HG03039 (cell line): ENCODE measurements at regions not wholly inside any gene's neighbourhood (a gene's known extent, or its start where the extent isn't known, plus 50 kb on each side); places are given as distances from the start of the nearest gene placed in this dataset.

Source experiments
- ATAC-seq: cut with Tn5 transposase; IDR thresholded peaks from one replicate; pipeline ENCODE4 v1.9.1; 2021; ENCODE audit warnings: mild to moderate bottlenecking, moderate library complexity; ENCODE audit not compliant: unreplicated experiment

DNA sequence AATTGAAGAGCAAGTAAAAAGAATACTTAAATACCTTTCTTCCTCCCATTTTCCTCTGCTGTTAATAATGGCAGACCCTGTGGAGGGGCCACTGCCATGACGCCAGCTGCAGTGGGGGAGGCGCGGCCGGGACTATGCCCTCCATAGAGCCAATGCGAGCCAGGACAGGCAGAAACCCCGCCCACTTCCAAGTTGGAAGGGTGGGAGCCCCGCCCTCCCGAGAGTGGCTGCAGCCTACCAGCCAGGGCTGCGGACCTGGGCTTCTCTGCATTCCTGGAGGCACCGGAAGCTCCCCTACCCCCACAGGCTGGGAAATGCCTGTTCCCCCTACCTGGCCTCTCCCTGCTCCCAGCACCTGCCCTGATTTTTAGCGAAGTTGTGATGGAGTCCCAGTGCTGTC, 439.4 kb upstream of the CDH19 start:
- no peak for ATAC-seq

DNA sequence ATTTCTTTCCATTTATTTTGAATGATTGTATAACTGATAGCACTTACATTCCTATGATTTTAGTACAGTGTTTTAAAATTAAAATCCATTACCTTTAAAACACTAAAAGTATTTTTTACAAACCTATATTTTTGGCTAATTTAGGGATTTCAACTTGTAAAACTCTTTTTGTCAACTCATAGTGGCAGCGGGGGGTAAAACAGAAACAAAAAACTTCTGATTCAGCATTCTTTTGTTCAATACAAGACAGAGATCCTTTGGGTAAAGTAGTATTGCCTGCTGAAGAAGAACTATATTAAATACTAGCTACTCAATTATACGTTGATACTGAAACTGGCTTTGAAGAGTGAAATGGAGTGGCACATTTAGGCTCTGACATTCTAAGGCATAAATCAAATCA, 437.4 kb upstream of the CDH19 start:
- ATAC-seq = no peak

DNA sequence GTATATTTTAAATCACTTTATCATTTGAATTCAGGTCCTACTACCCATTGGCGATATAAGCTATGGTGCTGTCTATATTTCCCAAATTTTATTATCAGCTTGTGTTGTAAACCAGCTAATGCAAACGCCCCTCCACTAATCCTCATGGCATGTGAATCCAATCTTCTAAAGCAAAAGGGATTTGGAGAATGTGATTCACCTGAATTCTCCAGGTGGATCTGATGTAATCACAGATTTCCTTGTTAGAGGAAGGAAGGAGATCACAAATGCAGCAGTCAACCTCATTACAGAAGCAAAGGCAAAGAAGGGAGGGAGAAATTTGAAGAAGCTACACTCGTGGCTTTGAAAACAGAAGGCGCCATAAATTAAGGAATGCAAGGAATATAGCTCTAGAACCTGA, 431.1 kb upstream of the CDH19 start:
- ATAC-seq = no peak

- ATAC-seq = no peak
Measured at GRCh38 chr18:67023059-67023458, 419.2 kb upstream of the CDH19 start.

DNA sequence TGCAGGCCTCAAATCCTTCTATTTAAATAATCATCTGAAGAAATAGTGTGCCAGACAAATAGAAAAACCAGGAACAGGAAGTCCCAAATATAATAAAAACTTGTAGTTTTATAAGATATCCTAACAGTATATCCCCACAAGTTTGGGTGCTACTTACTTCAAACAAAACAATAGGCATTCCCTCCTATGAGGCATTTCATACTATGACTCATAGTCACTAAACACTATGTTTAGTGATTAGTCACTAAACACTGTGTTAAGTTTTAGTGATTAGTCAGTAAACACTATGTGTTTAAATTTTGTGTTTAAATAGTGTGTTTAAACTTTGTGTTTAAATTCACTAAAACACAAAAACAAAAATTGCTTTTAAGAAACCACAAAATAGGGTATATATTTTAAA, 407.0 kb upstream of the CDH19 start:
- ATAC-seq = no peak

DNA sequence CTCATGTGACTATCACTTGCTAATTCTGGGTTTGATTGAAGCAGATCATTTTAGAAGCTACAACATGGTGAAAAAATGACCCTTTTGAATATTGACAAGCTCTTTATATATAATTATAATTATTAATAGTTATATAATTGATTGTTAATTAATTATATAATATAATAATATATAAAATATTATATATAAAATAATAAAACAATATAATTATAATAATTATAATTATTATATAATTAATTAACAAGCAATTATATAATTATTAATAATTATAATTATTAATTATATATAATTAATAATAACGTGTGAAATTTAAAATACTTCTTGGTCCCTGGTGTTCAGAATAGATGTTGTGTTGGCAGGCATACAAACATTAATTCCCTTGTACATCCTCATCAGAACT, 404.1 kb upstream of the CDH19 start:
- ATAC-seq = no peak

DNA sequence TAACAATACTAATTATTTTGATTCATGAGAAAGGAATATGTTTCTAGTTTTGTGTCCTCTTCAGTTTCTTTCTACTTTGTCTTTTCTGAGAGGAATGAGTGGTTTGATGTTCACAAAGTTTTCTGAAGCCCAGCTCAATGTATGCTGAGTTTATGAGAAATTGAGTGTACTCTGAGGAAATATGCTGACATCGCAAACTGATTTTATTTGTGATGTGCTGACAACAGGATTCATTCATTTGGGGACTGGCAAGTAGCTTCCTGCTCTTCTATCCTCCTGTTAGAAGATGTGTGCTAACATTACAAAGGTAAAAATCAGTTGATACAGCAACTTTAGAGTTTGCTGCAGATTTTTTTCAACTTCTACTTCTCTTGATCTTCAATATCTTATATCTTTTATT, 403.2 kb upstream of the CDH19 start:
- ATAC-seq = no peak

DNA sequence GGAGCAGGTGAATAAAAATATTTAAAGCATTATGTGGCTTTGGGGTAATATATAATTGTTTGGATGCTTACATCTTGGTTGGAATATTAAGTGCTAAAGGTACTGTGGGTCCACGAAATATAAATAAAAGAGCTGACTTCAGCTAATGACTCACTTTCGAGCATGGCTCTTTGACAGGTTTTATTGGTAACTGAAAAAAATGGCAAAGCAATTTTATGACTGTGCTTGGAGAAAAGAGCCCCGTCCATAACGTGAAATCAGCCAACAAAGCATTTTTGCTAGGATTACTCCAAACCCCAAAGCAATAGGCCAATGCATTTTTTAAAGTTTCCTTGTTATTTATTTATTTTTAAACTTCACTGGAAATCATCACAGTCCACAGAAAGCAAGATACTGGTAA, 397.2 kb upstream of the CDH19 start:
- ATAC-seq = no peak

DNA sequence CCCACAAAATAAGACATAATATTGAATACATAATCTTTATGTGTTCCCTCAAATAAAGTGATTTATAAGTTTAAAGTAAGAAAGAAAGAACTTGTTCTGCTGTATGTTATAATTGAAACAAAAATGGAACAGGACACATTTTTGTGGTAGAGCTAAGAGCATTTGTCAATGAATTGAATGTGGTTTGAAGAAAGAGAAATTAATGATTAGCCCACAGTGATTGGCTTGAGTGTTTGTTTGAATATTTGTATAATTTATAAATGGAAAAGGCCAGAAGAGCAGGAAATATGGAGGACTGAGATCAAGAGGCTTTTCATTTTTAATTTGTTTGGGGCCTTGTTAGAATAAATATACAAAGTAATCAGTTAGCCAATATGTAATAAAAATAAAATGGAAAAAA, 395.1 kb upstream of the CDH19 start:
- no peak for ATAC-seq

DNA sequence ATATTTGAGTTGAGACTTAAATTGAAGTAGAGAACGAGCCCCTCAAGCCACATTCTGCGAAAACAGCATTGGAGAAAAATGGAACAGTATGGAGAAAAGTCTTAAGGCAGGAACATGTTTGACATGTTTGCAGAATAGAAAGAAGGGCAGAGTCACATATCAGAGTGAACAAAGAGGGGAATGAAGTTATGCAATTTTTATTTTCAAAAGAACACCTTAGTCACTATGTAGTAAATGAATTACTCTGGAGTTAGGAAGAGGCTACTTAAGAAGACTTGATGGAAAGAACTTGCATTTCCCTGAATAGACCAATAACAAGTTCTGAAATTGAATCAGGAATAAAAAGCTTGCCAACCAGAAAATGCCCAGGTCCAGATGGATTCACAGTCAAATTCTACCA, 391.4 kb upstream of the CDH19 start:
- ATAC-seq = no peak

DNA sequence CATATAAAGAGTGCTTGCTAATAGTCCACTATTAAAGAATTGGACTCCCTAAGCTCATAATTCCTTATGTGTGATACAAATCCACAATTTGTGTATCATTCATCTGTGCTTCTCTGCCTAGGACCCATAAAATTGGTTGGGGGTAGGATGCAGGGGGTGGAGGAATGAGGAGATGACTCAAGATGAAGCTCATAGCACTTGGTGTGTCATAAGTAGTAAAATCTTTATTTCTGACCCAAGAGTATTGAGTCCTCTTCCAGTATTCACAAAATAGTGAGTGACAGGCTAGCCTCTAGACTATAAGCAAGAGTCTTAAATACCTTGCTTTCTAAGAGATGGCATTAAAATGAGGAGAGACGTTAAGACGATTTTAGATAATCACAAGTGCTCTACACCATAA, 390.9 kb upstream of the CDH19 start:
- ATAC-seq = no peak

GRCh38 chr18:66993492-66993891, 389.6 kb upstream of the CDH19 start:
- ATAC-seq = no peak

DNA sequence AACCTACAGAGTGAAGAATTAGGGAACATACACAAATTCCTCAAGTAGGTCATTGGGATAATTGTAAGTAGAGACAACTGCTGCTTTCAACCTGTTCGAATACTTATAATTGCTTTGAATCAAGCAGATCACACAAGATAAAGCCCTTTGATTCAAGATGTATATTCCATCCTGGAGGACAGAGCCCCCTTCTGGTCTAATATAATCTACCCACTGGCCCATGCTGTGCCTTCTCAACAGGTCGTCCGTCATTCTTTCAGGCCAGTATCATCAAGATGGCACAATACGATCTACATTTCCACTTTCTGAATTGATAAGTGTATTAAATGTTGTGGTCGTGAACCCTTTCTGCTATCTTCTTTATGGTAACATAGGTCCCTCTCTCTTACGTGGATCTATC, 387.0 kb upstream of the CDH19 start:
- ATAC-seq = no peak

DNA sequence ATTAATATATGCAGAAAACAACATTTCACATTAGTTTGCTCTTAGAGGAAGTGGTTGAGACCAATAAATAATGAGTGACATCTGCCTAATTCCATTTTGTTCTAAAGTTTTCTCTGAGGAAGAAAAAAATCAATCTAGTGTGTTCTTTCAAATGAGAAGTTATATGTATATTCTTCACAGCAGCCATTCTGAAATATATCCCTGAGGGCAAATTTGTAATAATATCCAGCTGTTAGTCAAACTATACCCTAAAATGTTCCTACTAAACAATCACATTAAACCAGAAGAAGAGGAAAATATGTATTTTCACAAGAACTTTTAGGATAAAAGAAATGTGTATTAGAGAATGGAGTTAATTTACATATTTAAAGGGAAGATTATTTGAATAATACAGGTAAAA, 375.1 kb upstream of the CDH19 start:
- no peak for ATAC-seq

GRCh38 chr18:66972681-66973080, 368.8 kb upstream of the CDH19 start:
- ATAC-seq = no peak

DNA sequence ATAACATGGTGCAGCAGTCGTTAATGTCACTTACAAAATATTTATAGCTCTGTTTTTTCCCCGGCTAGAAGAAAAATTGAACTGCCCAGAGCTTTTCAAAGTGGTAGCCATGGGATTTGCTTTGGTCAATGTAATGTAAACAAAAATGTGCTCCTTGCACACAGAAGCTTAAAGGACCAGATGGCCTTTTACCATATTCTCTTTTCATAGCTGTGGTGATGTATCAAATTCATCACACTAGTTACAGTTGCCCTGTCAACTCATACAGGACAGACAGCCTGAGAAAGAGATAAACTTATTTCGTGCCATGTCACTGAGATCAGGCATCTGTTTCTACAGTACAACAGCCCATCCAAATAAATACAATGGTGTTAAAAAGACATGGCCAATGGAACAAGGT, 368.1 kb upstream of the CDH19 start:
- ATAC-seq = no peak

GRCh38 chr18:66966171-66966570, 362.3 kb upstream of the CDH19 start:
- no peak for ATAC-seq

DNA sequence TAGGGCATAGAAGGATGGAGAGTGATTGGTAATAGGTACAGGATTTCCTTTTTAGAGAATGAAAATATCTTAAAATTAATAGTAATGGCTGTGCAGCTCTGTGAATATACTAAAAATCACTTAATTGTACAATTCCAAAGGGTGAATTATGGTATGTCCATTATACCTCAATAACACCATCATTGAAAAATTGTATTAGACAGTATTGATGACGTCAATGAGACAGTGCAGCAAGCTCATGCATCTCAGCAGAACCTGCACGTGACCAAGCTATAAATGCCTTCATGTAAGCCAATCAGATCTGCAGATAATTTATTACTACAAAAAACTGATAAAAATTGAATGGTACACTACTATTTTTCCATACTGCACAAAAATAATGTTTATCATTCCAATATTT, 354.4 kb upstream of the CDH19 start:
- ATAC-seq = no peak

GRCh38 chr18:66951750-66952149, 347.9 kb upstream of the CDH19 start:
- ATAC-seq = no peak

DNA sequence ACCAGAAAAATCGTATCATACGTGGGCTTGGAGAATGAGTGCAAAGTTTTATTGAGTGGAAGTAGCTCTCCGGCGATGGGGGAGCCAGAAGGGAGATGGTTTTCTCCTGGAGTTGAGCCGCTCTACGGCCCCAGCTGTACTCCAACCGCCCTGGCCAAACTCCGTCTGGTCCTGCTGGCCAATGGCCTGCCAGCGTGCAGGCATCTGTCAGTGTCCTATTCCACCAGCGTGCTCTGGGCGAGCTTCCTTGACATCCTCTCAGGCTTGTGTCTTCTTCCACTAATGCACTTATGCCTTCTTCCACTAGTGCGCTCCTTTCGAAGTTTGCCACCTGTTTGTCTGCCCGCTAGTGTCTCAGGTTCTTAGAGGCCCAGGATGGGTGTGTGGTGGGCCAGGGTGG, 345.5 kb upstream of the CDH19 start:
- ATAC-seq = no peak

DNA sequence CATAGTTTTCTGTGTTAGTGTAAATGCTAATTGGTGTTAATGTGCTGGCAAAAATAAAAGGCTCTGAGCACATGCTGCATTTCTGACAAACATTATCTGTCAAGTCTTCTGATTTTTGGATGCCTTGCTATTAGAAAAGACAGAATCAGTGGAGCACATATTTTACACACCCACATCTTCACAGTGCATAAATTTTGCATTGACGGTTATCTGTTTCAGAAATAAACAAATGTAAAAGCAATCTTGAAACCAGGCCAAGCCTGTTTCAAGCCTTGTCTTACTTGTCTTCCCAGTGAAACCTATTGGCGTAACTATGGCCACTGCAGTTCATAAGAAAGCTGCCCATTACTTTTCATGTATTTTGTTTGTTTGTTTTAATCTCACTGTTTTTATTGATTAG, 333.7 kb upstream of the CDH19 start:
- no peak for ATAC-seq

DNA sequence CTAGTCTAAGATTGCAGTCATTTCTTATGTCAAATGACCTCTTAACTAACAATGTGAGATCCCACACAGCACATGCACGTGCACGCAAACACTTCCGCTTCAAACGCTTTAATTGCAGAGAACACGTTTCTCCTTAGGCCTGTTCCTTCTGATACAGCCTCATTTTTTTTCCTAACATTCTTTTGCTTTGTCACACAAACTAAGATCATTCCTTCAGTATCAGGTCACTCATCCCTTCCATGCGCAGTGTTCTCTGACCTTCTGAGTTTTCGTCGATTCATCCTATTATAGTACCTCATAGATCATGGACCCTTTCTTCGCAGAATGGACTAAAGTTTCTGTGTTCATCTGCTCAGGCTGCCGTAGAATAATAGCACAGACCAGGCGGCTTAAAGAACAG, 327.1 kb upstream of the CDH19 start:
- ATAC-seq = no peak

- no peak for ATAC-seq
Measured at GRCh38 chr18:66916834-66917233, 312.9 kb upstream of the CDH19 start.

DNA sequence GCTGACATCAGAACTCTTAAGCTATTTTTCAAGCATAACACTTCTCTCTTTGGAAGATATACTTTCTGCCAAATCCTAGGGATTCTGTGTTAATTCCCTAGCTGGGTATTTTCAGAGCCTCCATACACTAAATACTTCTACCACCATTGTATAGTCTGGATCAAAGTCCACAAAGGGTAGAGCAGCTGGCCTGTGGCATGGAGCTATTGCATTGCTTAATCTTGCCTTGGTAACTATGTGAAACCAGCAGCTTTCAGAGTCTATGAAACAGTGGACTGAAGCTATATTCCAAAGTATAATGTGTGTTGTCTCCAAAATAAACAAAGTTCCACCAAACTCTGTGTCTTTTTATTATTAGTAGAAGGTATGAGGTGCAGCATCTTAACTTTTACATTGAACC, 296.9 kb upstream of the CDH19 start:
- no peak for ATAC-seq
